ENCODE measurements at regions not wholly inside any gene's neighbourhood (a gene's known extent, or its start where the extent isn't known, plus 50 kb on each side); places are given as distances from the start of the nearest gene placed in this dataset.
"Not testable (repeated sequence)": the region's sequence is repeated elsewhere in the genome, so short reads cannot be mapped to it uniquely, and the experiment has no call there.

GRCh38 chr9:100639854-100640253 lies 62.0 kb downstream of the CAVIN4 start:
- FAIRE-seq: no peak

GRCh38 chr9:100640447-100641050 lies 62.7 kb downstream of the CAVIN4 start:
- FAIRE-seq: no peak

DNA sequence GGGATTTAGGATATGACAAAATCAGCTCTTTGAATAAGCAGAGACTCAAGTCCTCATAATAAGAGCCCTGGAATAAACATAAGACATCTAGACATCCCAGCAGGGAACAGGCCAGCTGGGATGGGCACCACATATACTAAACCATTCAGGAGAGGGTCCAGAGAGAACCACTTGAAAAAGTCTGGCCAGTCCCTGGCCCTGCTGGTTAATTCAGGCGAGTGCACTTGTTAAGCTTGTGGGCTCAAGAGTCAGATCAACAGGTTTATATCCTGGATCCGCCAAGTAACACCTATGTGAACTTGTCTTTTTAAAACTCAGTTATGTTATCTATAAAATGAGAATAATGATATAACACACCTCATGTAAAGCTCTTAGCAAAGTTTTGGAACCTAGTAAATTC lies 63.3 kb downstream of the CAVIN4 start:
- FAIRE-seq: no peak

DNA sequence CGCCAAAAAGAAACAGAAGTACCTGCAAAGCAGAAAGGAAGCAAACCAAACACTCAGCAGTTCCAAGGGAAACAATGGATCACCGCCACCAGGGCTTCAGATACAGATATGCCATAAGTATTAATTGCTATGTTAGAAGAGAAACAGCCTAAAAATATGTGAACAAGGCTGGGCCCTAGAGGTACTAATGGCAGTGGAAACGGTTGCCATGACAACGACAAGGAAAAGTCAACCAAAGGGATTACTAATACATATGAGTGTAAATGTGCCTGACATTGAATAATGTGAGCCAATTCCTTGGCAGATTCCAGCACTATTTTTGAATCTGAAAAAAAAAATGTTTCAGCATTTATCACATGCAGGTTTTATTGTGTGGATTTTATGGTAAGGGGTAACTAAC lies 75.0 kb downstream of the CAVIN4 start:
- no peak for FAIRE-seq

DNA sequence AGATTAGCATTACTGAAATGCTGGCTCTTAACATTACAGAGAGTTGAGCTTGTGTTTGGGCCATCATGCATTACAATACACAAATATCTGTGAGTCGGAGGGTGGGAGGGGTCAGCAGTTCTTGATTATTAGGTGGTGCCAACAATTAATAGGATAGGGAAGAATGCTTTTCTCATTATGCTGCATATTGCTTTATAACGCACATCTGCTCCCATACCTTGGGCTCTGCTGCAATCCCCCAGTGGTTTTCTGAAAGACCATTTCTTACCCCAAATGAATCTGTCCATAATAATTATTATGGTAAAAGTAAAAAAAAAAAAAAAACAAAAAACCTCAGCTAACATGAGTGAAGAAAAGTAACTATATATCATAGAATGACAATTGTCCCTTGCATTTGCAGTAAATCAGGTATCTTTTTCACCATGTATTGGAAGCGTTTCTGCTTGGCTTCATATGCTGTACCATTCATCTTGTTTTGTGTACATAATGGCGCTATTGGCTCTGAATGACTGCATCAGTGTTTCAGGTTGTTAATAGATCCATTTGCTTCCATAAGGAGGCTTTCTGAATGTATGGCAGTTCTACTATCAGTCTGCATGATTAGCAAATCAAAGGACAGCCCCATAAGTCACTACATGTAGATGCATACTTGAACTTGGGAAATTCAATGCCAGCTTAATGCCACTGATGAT lies 75.9 kb downstream of the CAVIN4 start:
- FAIRE-seq: no peak

- FAIRE-seq: not testable (repeated sequence)
Measured at GRCh38 chr9:100656851-100657250, 79.0 kb downstream of the CAVIN4 start.

DNA sequence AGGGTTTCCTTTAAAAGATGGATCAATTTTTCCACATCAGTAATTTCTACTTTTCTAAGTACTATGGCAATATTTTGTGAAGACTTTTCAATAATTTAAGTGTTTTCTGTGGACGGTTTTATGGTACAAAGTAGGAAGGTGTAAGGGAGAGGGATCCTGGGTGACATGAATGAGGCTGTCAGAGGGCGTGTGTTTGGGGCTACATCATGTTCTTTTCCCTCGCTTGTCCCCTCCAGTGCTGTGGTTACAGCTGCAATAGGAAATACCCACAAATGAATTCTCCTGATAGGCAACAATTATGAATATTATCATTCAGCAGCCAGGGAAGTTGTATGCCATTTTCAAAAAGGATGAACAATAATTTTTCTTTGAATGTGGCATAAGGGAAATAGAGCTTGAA lies 83.8 kb downstream of the CAVIN4 start:
- FAIRE-seq: no peak

DNA sequence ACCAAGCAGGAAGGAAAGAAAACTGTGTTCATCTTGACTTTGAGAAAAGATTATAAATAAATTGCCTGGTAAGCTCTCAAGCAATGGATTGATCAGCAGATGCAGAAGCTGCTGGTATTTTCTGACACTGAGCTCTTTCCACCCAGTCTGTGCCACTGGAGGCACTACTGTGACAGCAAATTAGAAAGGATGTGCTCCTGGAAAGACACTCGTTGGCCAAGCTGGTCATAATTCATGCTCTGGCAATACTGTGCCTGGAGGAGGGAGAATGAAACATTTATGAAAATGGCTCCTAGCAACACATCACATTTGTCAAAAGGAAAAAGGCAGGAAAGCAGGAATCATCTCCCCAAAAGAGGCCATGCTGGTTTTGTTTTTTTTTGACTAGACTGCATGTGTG lies 84.2 kb downstream of the CAVIN4 start:
- FAIRE-seq: no peak

DNA sequence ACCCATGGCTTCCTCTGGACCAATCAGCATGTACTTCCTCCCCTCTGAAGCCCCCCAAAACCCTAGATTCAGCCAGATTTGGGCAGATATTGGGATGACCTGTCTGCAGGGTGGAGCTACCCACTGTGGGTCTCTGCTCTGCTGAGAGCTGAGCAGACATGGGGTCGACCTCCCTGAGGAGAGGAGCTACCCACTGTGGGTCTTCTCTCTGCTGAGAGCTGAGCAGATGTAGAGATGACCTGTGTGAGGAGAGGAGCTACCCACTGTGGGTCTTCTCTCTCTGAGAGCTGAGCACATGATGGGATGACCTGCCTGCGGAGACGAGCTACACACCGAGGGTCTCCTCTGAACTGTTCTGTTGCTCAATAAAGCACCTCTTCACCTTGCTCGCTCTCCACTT lies 89.6 kb downstream of the CAVIN4 start:
- no peak for FAIRE-seq

- no peak for FAIRE-seq
Measured at GRCh38 chr9:100668024-100668423, 90.1 kb downstream of the CAVIN4 start.

GRCh38 chr9:100669968-100670367 lies 92.1 kb downstream of the CAVIN4 start:
- FAIRE-seq: no peak

DNA sequence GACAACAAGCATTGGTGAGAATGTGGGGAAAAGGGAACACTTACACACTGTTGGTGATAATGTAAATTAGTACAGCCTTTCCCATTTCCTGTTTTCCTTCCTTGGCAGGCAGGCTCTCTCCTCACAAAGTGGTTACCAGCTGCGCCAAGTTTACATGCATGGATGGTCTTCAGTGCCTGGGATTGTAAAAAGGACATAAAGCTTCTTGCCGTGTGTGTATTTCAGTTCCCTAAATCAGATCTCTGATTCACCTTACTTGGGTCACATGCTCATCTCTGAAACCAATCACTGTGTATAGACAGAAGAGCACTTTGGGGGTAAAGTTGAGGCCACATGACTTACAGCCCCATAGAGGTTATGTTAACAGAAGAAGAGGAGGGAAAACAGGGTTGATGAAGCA lies 92.8 kb downstream of the CAVIN4 start:
- no peak for FAIRE-seq

GRCh38 chr9:100671898-100672297 lies 94.0 kb downstream of the CAVIN4 start:
- no peak for FAIRE-seq

DNA sequence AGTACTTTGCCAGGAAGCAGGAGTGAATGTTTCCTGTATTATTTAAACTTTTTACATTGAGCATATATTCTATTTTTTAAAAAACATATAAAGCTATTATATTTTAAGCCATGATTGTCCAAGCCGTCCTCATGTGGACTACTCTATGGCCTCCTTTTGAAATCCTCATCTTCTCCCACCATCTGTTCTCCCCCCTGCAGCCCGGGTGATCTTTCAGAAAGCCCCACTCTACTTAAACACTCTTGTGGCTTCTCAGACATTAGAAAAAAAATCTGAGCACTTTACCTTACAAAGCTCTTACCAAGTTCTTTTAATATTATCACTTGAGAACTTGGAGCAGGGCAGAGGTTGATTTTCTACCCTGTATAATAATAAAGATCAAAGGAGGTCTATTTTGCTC lies 95.4 kb downstream of the CAVIN4 start:
- FAIRE-seq: no peak

DNA sequence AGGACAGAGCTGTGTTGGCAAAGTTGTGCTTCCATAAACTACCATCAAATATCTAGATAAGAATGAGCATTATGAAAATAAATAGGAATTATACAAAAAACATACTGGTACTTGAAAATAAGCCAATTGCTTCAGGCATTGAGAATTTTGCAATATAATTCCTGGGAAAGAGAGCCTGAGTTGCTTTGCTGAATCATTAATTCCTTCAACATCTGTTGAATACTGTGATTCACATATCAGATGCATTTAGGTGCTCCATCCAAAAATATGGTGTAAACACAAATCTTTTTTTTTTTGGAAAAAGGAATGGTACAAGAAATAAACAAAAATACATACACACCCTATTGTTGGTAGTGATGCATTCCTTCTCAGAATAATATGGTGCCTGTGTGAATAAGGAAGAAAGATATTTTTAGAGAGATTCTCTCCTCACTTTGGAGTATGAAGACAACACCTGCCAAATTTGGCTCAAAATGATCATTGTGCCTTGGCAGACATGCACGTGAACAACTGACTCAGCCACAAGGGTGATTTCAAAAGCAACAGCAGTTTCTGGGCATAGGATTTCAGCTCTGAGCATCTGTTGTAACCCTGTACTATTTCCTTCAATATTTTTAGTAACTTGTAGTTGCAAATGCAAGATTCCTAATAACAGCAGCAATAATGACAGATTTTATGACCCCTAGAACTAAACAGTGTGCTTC lies 96.7 kb downstream of the CAVIN4 start:
- FAIRE-seq: no peak

- FAIRE-seq: no peak
Measured at GRCh38 chr9:100679834-100680233, 102.0 kb downstream of the CAVIN4 start.

- FAIRE-seq: no peak
Measured at GRCh38 chr9:100686420-100686819, 108.5 kb downstream of the CAVIN4 start.

GRCh38 chr9:100689635-100690034 lies 111.8 kb downstream of the CAVIN4 start:
- FAIRE-seq: no peak

DNA sequence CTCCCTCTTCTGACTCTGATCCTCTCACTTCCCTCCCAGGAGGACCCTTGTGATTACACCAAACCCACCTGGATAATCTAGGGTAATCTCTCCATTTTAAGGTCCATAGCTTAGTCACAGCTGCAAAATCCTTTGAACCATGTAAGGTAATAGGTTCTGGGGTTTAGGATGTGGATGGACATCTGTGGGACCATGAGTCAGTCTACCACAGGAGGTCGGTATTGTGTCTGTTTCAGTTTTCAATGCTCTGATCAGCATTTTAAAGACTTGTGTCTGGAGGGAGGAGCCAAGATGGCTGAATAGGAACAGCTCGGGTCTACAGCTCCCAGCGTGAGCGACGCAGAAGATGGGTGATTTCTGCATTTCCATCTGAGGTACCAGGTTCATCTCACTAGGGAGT lies 112.6 kb downstream of the CAVIN4 start:
- no peak for FAIRE-seq

DNA sequence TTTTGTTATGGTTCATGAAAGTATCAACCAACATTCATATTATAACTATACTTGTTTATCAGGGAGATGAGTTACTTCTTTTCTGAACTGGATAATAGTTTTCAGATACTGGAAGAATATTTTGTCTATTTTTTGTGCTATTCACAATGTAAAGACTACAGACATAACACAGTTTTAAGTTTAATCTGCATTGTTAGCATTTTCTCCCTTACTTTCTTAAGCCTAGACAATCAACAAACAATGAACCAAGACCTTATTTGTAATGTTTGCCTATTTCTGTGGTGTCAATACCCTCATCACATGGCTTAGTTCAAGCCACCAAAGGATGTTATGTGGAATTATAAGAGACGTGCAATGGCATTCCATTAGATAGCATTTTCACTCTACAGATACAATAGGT lies 119.5 kb downstream of the CAVIN4 start:
- no peak for FAIRE-seq

GRCh38 chr9:100698945-100699344 lies 121.1 kb downstream of the CAVIN4 start:
- FAIRE-seq: no peak

DNA sequence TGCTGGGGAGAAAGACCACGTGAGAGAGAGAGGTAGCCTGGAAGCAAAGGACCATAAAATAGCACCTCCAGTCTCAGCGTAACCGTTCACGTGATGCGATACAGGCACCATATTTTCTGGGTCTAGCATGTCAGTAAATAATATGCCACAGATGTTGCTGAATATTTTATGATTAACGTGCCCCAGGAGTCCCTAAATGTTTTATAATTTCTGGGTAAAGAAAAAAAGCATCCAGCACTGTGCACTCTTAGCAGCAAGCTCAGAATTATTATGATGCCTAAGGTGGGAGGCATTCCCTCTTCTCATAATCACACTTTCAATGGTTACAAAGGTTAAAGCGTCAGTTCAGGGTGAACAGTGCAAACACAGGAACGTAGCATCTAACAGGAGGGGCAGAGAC lies 121.8 kb downstream of the CAVIN4 start:
- FAIRE-seq: no peak

DNA sequence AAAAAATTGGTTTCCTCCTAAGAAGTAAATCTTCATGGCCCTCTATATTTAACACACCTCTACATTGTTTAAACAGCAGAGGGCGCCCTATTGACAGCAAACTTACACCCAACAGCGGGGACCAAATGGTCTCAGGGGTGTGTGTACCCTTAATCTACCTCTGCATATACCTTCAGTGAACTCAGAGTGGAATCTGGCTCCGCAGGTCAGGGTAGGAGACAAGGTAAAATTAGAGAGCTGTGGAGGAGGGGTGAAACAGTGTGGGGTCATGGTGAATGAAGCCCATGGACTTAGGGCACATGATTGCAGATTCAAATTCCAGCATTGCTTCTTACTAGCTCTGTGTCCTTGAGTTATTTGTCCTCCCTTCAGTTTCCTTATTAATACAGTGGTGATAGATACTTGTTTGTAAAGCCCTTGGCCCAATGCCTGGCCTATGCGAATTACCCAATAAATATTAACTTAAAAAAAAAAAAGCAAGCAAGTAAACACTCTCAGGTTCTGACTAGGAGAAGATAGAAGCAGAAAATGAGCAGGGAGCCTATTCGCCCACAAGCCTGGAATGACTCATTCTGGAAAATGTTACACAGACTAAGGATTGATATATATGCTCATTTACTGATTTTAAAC lies 122.9 kb downstream of the CAVIN4 start:
- no peak for FAIRE-seq
